ENCODE measurements at regions not wholly inside any gene's neighbourhood (a gene's known extent, or its start where the extent isn't known, plus 50 kb on each side); places are given as distances from the start of the nearest gene placed in this dataset.
"Not testable (repeated sequence)": the region's sequence is repeated elsewhere in the genome, so short reads cannot be mapped to it uniquely, and the experiment has no call there.

DNA sequence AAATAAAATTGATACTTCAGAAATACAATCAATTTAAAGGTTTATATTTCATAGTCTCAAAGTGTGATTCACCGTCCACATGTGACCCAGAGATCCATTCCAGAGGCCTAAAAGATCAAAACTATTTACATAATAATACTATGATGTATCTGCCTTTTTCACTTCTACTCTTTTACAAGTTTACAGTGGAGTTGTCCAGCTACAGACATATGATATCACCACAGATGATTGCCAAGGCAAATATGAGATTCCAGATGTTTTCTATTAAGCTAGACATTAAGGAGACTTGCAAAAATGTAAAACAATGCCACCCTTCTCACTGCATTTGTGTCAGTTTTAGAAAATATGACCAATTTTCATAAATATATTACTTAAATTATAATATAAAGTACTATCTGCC, 443.7 kb downstream of the GJA1 start:
- no peak for DNase-seq (ENCODE audit: low spot score)
- intact Hi-C loops (cut with micrococcal nuclease): no loop called here
- H3K9me3 Mint-ChIP-seq: no peaks in the 10 kb centered on the region
- no peak overlapping the region for H3K4me3 Mint-ChIP-seq (ENCODE audit: low read depth)
- no peaks in the 10 kb centered on the region for H3K4me1 Mint-ChIP-seq (ENCODE audit: low read depth)
- H3K36me3 Mint-ChIP-seq (ENCODE audit: low read depth): no peaks in the 10 kb centered on the region
- H3K27ac Mint-ChIP-seq: no peak overlapping the region
- no peaks in the 10 kb centered on the region for H3K27me3 Mint-ChIP-seq (ENCODE audit: low read depth)

DNA sequence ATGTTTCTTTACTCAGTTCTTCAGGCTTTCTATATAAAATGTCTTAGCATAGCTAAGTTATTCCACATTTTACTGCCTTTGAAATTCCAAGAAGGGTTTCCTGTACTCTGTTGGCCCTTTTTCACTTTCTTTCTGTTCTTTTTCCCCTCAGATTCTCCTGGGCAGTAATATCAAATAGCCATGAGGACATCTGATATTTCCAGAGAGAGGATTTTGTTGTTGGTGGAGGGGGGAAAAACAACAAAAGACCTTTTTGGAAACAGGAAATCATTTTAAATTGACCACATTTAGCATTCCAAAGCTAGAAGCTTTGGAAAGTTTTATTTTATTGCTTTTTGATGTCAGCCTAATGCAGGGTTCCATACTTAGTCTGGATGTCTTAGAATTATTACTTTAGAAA, 445.4 kb downstream of the GJA1 start:
- H3K27ac Mint-ChIP-seq: no peak overlapping the region
- H3K4me1 Mint-ChIP-seq (ENCODE audit: low read depth): no peaks in the 10 kb centered on the region
- no peaks in the 10 kb centered on the region for H3K9me3 Mint-ChIP-seq
- H3K27me3 Mint-ChIP-seq (ENCODE audit: low read depth): no peaks in the 10 kb centered on the region
- no peak overlapping the region for H3K4me3 Mint-ChIP-seq (ENCODE audit: low read depth)
- no peak for DNase-seq (ENCODE audit: low spot score)
- intact Hi-C loops (cut with micrococcal nuclease): no loop called here
- no peaks in the 10 kb centered on the region for H3K36me3 Mint-ChIP-seq (ENCODE audit: low read depth)

DNA sequence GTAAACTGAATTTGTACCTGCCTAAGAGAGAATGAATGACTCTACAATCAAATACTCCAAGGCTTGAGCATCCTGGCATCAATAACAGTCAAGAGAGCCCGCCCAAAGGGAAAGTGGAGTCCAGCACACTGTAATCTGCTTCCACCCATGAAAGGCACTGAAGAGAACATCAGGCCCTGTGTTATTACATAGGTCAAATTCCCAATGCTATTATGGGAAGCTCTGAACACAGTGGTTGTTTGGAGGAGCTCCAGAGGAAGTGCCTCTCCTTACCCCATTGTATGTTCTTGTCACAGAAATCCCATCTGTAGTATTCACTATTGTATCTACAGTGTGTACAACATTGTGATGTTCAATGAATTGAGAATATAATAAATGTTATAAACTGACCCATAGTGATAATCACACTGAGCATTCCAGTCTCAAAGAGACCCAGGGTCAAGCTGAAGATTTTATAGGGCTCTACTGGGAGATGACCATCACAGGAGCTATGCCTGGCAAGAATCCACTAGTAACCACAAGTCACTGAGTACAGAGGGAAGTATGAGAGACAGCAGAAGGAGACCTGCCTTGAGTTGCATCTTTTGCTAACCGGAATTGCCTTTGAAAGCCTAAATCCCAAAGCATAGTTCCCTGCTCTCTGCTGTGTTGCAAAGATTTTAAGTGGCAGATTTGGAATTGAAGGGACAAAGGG, 446.7 kb downstream of the GJA1 start:
- H3K27ac Mint-ChIP-seq: no peak overlapping the region
- no peaks in the 10 kb centered on the region for H3K27me3 Mint-ChIP-seq (ENCODE audit: low read depth)
- H3K4me3 Mint-ChIP-seq (ENCODE audit: low read depth): no peak overlapping the region
- intact Hi-C loops (cut with micrococcal nuclease): no loop called here
- DNase-seq (ENCODE audit: low spot score): no peak
- H3K4me1 Mint-ChIP-seq (ENCODE audit: low read depth): no peaks in the 10 kb centered on the region
- no peaks in the 10 kb centered on the region for H3K9me3 Mint-ChIP-seq
- no peaks in the 10 kb centered on the region for H3K36me3 Mint-ChIP-seq (ENCODE audit: low read depth)

DNA sequence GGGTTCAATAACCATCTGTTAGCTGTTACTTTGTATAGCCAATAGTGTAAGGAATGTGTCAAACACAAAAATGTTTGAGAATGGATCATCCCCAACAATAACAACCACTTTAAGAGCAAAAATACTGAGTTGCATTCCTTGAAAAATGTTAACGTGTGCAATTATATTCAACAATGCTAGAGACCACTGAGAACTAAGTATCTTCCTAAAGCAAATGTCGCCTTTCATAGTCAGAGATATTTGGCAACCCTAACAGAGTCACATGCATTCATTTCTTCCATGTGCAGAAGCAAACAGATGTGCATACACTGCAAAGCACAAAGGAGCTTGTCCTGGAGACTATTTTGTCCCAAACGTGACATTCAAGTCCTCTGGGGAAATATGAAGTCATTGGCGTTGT, 448.6 kb downstream of the GJA1 start:
- intact Hi-C loops (cut with micrococcal nuclease): no loop called here
- Mint-ChIP-seq H3K4me1 (ENCODE audit: low read depth) (no peaks in the 10 kb centered on the region), H3K9me3 (no peaks in the 10 kb centered on the region), H3K27me3 (ENCODE audit: low read depth) (no peaks in the 10 kb centered on the region), H3K36me3 (ENCODE audit: low read depth) (no peaks in the 10 kb centered on the region), H3K27ac (no peak overlapping the region), H3K4me3 (ENCODE audit: low read depth) (no peak overlapping the region)
- DNase-seq (ENCODE audit: low spot score): no peak

DNA sequence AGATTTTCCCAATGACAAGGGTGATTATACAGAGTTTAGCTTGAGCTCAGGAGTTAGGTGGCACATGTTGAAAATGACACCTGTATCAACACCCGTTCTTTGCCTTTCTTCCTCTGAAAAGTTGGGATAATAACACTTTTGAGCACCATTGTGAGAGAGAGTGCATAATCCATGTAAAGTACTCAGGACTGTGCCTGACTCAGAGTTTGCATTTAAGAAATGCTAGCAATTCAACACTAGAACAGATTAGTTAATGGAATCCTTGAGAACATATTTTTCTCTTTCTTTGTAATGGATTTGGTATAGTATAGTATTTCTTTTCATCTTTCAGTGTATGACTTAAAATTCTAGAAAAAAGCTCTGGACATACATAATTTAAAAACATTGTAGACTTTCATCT, 449.2 kb downstream of the GJA1 start:
- no peak overlapping the region for H3K27ac Mint-ChIP-seq
- intact Hi-C loops (cut with micrococcal nuclease): no loop called here
- H3K9me3 Mint-ChIP-seq: no peaks in the 10 kb centered on the region
- H3K4me1 Mint-ChIP-seq (ENCODE audit: low read depth): no peaks in the 10 kb centered on the region
- H3K27me3 Mint-ChIP-seq (ENCODE audit: low read depth): no peaks in the 10 kb centered on the region
- no peak for DNase-seq (ENCODE audit: low spot score)
- no peaks in the 10 kb centered on the region for H3K36me3 Mint-ChIP-seq (ENCODE audit: low read depth)
- H3K4me3 Mint-ChIP-seq (ENCODE audit: low read depth): no peak overlapping the region

DNA sequence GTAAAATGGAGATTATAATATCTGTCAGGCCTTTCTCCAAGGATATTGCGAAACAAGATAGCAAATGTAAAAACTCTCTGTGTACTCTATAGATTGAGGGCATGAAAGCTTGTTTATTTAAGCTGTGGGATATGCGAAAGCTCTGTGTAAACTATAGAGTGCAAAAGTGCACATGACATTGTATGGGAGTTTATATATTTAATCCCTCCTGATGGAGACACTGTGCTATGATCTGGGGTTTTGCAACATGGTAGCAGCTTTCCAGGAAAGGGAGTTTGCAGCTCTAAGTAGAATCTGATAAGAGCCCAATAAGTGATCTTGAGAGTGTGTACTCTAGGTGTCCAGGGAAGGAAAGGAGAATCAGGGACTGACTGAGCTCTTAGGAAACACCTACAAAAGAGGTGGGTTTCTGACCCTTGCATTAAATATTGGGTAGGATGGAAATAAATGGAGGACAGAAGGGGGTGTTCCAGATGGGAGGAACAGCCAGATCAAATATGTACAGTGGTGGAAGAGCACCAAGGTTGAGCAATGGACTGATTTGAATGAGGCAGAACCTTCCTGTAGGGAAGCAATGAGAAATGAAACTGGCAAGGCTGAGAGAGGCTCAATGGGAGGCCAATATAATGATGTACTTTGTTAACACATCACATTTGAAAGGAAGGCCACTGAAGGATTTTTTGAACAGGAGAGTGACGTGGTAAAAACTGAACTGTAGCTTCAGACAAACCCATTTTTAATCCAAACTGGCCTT, 450.1 kb downstream of the GJA1 start:
- no peaks in the 10 kb centered on the region for H3K27me3 Mint-ChIP-seq (ENCODE audit: low read depth)
- H3K4me1 Mint-ChIP-seq (ENCODE audit: low read depth): no peaks in the 10 kb centered on the region
- DNase-seq (ENCODE audit: low spot score): no peak

DNA sequence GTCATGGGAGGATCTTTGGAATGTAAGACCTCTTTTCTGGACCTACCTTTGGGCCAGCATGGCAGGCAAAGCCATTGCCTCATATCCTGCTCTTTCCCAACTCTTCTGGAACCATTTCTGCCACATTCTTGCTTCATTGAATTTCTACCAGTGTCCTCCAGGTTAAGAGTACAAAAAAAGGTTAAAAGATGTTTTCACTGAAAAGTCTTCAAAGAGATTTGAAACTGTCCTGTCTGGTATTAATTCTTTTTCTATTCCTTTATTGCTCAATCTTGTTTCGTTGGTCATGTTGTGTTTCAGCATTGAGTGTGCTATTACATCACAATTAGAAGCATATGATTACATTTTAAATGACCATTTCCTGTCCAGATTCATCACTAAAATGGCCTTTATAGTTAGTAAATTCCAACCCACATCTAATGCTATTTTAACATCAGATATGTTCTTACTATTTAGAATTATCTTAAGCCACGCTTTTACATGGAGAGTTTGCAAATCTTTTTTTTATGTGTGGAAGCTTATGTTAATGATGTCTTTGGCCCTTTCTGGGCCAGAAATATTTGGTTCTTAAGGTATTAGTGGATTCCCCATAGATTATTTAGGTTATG, 450.9 kb downstream of the GJA1 start:
- DNase-seq (ENCODE audit: low spot score): no peak
- Mint-ChIP-seq H3K4me3 (ENCODE audit: low read depth) (no peak overlapping the region), H3K27me3 (ENCODE audit: low read depth) (no peaks in the 10 kb centered on the region), H3K27ac (no peak overlapping the region), H3K4me1 (ENCODE audit: low read depth) (no peaks in the 10 kb centered on the region), H3K36me3 (ENCODE audit: low read depth) (no peaks in the 10 kb centered on the region), H3K9me3 (no peaks in the 10 kb centered on the region)
- intact Hi-C loops (cut with micrococcal nuclease): no loop called here

More for the DNA sequence above, 450.1 kb downstream of the GJA1 start:
- intact Hi-C loops (cut with micrococcal nuclease): no loop called here
- Mint-ChIP-seq H3K36me3 (ENCODE audit: low read depth) (no peaks in the 10 kb centered on the region), H3K4me3 (ENCODE audit: low read depth) (no peak overlapping the region), H3K27ac (no peak overlapping the region), H3K9me3 (no peaks in the 10 kb centered on the region)

DNA sequence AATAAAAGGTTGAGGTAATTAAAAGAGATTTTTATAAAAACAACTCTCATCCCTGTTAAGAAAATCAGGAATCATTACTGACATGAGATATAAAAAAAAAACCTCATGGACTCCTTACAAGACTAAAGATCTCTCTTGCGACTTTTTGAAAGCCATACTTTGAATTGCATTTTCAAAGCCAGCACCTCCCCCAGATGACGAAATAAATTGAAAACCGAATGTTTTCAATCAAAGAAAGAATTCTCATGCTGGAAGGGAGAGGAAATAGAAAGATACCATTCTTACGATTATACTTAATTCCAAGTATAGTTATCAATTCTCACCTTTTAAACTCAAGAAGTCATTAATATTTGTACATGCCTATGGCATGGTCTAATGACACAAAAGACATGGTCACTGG, 452.3 kb downstream of the GJA1 start:
- H3K4me3 Mint-ChIP-seq (ENCODE audit: low read depth): no peak overlapping the region
- intact Hi-C loops (cut with micrococcal nuclease): no loop called here
- no peaks in the 10 kb centered on the region for H3K4me1 Mint-ChIP-seq (ENCODE audit: low read depth)
- no peak for DNase-seq (ENCODE audit: low spot score)
- no peaks in the 10 kb centered on the region for H3K9me3 Mint-ChIP-seq
- H3K36me3 Mint-ChIP-seq (ENCODE audit: low read depth): no peaks in the 10 kb centered on the region
- H3K27ac Mint-ChIP-seq: no peak overlapping the region
- no peaks in the 10 kb centered on the region for H3K27me3 Mint-ChIP-seq (ENCODE audit: low read depth)

DNA sequence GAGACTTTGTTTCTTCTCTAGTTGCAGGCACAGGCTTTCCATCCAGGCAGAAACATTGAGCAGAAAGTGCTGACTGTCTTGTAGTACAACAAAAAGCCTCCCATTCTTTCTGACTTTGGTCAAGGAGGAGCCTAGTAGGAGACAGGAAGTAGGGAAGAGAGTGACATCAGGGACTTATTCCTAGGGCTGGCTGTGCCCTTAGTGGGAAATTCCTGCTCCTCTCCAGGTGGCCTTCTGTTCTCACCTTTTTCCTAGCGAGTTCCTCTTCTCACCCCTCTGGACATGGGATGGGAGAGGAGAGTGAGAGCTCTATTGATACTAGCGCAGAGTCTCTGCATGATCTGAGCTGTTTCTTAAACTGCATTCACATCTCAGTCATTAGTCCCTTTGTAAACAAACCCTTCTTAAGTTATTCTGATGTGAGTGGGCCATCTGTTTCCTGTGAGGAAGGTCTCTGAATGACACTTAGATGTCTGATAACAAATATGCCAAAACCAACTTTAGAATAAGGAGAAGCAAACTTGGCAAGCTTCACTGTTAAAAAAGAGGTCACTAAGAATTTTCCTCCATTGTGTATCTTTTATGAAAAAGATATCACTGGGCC, 455.0 kb downstream of the GJA1 start:
- H3K27ac Mint-ChIP-seq: no peak overlapping the region
- H3K9me3 Mint-ChIP-seq: no peaks in the 10 kb centered on the region
- H3K36me3 Mint-ChIP-seq (ENCODE audit: low read depth): no peaks in the 10 kb centered on the region
- no peak for DNase-seq (ENCODE audit: low spot score)
- no peaks in the 10 kb centered on the region for H3K4me1 Mint-ChIP-seq (ENCODE audit: low read depth)
- no peak overlapping the region for H3K4me3 Mint-ChIP-seq (ENCODE audit: low read depth)
- intact Hi-C loops (cut with micrococcal nuclease): no loop called here
- no peaks in the 10 kb centered on the region for H3K27me3 Mint-ChIP-seq (ENCODE audit: low read depth)

DNA sequence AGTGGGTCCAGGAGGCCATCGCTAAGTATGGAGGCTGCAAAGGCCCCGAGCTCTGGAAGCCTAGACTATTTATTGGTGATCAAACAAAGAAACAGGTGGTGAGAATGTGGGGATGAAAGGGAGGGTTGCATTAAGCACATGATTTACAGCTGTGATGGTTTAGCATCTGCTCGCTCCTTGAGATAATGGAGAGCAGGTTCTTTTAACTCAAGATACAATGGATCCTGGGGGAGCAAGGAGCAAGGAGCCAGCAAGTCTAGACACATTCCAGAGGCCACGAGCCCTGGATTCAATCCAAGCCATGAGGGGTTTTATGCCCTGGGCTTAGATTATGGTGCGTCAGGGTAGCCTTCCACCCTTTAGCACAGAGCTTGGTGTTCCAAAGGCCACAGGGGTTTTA, 460.3 kb downstream of the GJA1 start:
- H3K27ac Mint-ChIP-seq; H3K4me1 Mint-ChIP-seq (ENCODE audit: low read depth); intact Hi-C loops (cut with micrococcal nuclease); H3K27me3 Mint-ChIP-seq (ENCODE audit: low read depth); H3K4me3 Mint-ChIP-seq (ENCODE audit: low read depth); DNase-seq (ENCODE audit: low spot score); H3K36me3 Mint-ChIP-seq (ENCODE audit: low read depth); H3K9me3 Mint-ChIP-seq: not testable (repeated sequence)

DNA sequence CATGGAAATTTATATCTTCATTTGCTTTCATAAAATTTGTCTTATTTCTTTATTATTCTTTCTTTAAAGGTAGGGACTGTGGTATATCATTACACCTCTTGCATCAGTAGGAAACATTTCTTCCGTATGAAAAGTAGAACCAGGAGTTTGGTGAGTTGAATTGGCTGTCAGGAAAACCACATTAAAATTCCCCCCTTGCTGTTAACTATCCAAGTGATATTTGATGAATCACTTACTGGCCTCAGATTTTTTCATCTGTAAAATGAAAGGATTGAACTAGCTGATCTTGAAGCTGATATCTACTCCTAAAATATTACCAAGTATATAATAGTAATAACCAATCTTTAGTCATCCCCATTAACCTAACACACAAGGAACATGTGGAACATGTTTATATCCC, 460.9 kb downstream of the GJA1 start:
- no peaks in the 10 kb centered on the region for H3K36me3 Mint-ChIP-seq (ENCODE audit: low read depth)
- DNase-seq (ENCODE audit: low spot score): no peak
- H3K4me3 Mint-ChIP-seq (ENCODE audit: low read depth): no peak overlapping the region
- no peaks in the 10 kb centered on the region for H3K9me3 Mint-ChIP-seq
- intact Hi-C loops (cut with micrococcal nuclease): no loop called here
- H3K27ac Mint-ChIP-seq: no peak overlapping the region
- no peaks in the 10 kb centered on the region for H3K4me1 Mint-ChIP-seq (ENCODE audit: low read depth)
- H3K27me3 Mint-ChIP-seq (ENCODE audit: low read depth): no peaks in the 10 kb centered on the region

DNA sequence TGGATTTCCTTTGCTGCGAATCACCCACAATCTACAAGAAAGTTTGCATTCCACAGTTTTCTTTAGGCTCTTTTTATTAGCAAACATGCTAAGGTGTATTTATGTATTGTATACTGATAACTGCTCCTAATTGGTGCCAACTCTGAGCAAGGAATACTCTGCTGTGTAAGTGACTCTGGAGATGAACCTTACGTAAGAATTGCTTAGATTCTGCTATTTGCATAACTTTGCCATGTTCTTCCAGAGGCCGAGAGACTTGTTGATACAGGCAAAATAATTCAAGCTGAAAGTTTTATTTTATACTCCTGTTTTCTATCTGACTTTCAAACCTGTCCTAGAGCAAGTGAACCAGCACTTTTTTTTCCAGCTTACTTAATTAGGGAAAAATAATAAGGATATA, 461.3 kb downstream of the GJA1 start:
- H3K4me3 Mint-ChIP-seq (ENCODE audit: low read depth): no peak overlapping the region
- H3K27ac Mint-ChIP-seq: no peak overlapping the region
- H3K9me3 Mint-ChIP-seq: no peaks in the 10 kb centered on the region
- H3K36me3 Mint-ChIP-seq (ENCODE audit: low read depth): no peaks in the 10 kb centered on the region
- intact Hi-C loops (cut with micrococcal nuclease): no loop called here
- DNase-seq (ENCODE audit: low spot score): no peak
- no peaks in the 10 kb centered on the region for H3K4me1 Mint-ChIP-seq (ENCODE audit: low read depth)
- H3K27me3 Mint-ChIP-seq (ENCODE audit: low read depth): no peaks in the 10 kb centered on the region

DNA sequence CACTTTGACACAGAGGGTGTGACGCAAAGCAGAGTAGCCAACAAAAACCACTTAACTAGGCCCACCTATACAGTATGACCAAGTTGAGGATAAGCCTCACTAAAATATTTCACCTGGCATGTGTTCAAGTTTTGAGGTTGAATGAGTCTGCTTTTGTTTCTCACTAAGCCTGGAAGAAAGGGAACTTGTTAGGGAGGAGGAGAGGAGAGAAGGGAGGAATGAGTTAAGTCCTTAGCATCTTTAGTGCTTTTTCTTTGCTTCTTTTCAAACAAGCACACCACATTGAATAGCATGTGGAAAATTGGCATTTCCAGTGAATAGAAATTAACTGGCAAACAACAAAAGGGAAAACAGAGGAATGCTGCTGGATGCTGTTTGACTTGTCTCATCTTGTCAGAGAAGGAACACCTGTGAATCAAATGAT, 461.9 kb downstream of the GJA1 start:
- intact Hi-C loops (cut with micrococcal nuclease): no loop called here
- DNase-seq (ENCODE audit: low spot score): no peak
- Mint-ChIP-seq H3K27me3 (ENCODE audit: low read depth) (no peaks in the 10 kb centered on the region), H3K27ac (no peak overlapping the region), H3K36me3 (ENCODE audit: low read depth) (no peaks in the 10 kb centered on the region), H3K4me3 (ENCODE audit: low read depth) (no peak overlapping the region), H3K9me3 (no peaks in the 10 kb centered on the region), H3K4me1 (ENCODE audit: low read depth) (no peaks in the 10 kb centered on the region)

Data from activated T-helper 2 cell treated with anti-CD3 and anti-CD28 coated beads, Interferon-gamma antibody, Interleukin-2, Interleukin-4, amounts not matched to agents 10 μg/mL and 5 μg/mL and 100 μg/mL, durations not matched to agents 14 hours and 24 hours and 36 hours (primary cell).